D721Med (cell line): ENCODE measurements at regions not wholly inside any gene's neighbourhood (a gene's known extent, or its start where the extent isn't known, plus 50 kb on each side); places are given as distances from the start of the nearest gene placed in this dataset.

ENCODE experiments used
- DNase-seq: peaks from one replicate; pipeline ENCODE4 v3.0.0; 2011; ENCODE audit warnings: low spot score; ENCODE audit not compliant: insufficient read length
- FAIRE-seq: peaks from 2 replicates; lab custom pipeline; 2011; peaks lifted over from hg19 to GRCh38; lab: Jason Lieb, UNC
- TF ChIP-seq, protein P1 (sequence below): IDR thresholded peaks from 2 replicates; pipeline ENCODE4 v1.5.1; 2012; ENCODE audit warnings: mild to moderate bottlenecking, control low read depth; ENCODE audit not compliant: insufficient read depth; ENCODE audit errors: missing control alignments

DNA sequence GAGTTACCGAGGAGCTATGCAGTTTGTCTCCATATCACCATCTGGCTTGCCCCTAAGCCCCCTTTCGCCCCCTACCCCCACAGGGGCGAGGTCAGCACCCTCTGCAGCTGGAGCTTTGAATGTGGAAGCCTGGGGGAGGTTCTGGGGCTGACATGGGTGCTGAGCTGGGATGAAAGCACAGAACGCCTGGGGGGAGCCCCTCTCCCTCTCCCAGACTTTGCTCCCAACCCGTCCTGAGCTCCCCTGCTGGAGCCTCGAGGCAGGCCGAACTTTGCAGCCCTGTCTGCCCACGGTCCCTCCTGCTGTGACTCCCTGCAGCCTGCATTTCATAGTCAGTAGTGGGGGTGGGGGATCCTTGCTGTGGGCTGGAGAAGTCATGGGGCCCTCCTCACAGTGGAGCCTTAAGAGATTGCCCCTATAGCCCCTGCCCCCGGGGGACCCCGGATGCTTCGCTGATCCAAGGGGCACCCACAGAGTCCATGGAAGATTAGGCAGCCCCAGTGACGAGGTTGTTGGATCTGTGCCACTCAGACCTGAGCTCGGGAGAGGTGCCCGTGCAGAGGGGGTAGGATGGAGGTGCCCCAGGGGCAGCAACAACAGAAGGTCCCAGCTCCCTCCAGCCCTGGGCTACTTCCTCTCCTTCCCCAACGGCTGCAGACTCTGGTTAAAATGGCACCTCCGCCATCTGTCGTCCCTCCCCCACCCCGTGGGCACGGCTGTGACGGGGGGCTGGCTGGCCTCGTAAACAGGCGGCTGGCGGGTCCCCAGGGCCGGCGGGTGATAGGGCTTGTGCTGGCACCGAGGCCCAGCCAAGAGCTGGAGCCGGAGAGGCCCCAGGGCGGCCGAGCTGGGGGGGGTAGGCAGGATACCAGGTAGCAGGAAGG is 162.0 kb downstream of the C9orf50 start:
- TF ChIP-seq, protein P1, sequence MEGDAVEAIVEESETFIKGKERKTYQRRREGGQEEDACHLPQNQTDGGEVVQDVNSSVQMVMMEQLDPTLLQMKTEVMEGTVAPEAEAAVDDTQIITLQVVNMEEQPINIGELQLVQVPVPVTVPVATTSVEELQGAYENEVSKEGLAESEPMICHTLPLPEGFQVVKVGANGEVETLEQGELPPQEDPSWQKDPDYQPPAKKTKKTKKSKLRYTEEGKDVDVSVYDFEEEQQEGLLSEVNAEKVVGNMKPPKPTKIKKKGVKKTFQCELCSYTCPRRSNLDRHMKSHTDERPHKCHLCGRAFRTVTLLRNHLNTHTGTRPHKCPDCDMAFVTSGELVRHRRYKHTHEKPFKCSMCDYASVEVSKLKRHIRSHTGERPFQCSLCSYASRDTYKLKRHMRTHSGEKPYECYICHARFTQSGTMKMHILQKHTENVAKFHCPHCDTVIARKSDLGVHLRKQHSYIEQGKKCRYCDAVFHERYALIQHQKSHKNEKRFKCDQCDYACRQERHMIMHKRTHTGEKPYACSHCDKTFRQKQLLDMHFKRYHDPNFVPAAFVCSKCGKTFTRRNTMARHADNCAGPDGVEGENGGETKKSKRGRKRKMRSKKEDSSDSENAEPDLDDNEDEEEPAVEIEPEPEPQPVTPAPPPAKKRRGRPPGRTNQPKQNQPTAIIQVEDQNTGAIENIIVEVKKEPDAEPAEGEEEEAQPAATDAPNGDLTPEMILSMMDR = no peak
- no peak for FAIRE-seq
- DNase-seq = no peak

DNA sequence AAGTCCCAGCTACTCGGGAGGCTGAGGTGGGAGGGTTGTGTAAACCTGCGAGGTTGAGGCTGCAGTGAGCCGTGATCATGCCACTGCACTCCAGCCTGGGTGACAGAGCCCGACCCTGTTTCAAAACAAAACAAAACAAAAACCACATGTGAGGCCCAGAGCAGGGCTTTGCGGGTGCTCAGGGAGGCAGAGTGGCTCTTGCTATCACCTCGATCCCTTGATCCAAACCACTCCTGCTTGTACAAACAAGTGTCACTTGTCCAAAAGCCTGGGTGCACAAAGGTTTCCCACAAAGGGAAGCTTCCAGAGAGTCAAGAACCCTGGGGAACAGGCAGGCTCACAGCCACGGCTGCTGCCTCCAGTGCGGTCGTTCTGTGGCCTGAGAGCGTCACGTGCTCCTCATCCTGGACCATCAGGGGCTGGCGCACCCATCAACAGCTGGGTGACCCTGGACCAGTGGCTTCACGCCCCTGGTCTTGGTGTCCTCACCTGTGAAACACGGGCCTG is 162.7 kb downstream of the C9orf50 start:
- FAIRE-seq (no peak), DNase-seq (no peak)
- TF ChIP-seq, protein P1 = no peak

DNA sequence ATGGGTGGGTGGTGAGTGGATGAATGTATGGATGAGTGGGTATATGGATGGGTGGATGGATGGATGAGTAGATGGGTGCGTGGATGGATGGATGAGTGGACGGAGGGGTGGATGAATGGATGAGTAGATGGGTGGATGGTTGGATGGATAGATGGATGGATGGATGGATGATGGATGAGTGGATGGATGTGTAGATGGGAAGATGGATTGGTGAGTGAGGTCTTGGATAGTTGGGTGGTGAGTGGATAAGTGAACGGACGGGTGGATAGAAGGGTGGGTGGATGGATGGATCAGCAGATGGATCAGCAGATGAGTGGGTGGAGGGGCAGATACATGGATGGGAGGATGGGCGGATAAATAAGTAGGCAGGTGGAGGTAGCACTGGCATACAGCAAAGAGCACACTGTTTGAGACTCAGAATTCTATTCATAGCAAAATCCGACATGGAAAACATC is 163.5 kb downstream of the C9orf50 start:
- FAIRE-seq (no peak), DNase-seq (no peak)
- TF ChIP-seq, protein P1 = no peak

DNA sequence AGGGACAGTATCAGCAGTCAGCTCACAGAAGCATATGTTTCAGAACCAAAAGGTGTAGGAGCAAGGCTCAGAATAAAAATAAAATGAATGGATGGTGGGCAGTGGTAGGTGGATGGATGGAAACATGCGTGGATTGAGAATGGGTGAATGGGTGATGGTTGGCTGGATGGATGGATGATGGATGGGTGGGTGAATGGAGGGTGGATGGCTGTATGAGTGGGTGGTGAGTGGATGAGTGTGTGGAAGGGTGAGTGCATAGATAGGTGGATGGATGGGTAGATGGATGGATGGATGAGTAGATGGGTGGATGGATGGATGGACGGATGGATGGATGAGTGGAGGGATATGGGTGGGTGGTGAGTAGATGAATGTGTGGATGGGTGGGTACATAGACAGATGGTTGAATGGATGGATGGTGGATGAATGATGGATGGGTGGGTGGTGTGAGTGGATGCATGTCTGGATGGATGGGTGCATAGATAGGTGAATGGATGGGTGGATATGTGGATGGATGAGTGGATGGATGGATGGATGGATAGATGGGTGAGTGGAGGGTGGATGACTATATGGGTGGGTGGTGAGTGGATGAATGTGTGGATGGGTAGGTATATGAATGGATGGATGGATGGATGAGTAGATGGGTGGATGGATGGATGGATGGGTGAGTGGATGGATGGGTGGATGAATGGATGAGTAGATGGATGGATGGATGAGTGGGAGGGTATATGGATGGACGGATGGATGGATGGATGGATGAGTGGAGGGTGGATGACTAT is 164.2 kb downstream of the C9orf50 start:
- no peak for FAIRE-seq
- no peak for DNase-seq
- TF ChIP-seq, protein P1 = no peak

DNA sequence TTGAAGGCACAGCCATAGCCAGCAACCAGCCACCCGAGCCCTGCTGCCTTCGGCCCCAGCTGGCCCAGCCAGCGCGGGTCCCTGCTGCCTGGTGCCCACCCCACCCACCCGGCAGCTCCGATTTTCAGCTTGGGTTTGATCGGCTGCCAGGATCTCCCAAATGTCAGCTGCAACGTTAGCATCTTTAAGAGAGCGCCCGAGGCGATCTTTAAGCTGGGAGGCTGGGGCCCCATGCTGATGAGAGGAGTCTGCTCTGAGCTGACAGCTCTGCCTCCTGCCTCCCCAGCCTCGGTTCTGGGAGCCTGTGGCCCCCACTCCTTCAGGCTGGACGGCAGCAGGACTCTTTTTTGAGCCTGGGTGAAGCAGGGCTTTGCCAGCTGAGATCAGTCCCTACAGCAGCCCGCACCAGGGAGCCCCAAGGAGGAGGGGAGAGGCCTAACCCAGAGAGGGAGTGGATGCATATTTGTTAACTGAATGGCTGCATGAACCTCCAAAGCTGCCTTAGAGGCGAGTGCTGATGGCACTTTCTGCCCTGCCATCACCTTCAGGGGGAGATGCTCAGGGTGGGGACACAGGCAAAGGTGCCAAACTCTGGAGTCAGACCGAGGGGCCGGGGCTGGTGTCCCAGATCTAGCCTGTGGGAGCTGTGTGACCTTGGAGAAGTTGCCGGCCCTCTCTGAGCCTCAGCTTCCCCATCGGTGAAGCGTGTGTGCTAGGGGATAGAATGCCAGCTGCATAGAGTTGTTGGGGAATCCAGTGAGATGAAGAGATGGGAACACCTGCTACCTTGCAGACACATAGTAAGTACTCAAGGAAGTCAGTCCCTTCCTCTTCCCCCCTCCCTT is 165.5 kb downstream of the C9orf50 start:
- no peak for DNase-seq
- TF ChIP-seq, protein P1 = no peak
- no peak for FAIRE-seq

DNA sequence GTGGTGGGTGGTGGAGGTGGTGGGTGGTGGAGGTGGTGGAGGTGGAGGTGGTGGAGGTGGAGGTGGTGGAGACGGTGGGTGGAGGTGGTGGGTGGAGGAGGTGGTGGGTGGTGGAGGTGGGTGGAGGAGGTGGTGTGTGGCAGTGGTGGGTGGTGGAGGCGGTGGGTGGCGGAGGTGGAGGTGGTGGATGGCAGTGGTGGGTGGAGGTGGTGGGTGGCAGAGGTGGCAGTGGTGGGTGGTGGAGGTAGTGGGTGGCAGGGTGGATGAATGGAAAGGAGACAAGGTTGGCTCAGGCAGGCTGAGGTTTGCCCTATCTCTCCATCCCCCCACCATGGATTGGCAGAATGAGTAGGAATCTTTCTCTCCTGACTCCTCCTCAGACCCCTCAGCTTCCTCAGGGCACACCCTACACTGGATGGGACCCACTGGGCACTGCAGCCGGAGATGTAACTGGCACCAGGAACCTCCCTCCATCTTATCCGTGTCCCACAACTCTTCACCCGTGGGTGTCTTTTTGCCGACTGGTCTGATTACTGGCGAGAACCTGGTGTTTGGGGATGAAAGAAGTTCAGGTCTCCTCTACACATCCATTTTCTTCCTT is 166.3 kb downstream of the C9orf50 start:
- DNase-seq (no peak), FAIRE-seq (no peak)
- TF ChIP-seq, protein P1 = no peak
